Large intestine (tissue), 3 donors: ENCODE measurements at regions not wholly inside any gene's neighbourhood (a gene's known extent, or its start where the extent isn't known, plus 50 kb on each side); places are given as distances from the start of the nearest gene placed in this dataset.

Experiments used
- DNase-seq, 2 donors: peaks; one replicate each; pipeline versions ENCODE4 v3.0.0 to v3.0.0-alpha.2; 2013
- H3K27ac ChIP-seq: one replicate; pipeline ENCODE4 v1.5.1; 2013; ENCODE audit warnings: low read length
- H3K27me3 ChIP-seq: 2 replicates; pipeline ENCODE4 v1.6.1; 2013; ENCODE audit warnings: low read length; ENCODE audit not compliant: control insufficient read depth, insufficient read depth
- H3K36me3 ChIP-seq: 2 replicates; pipeline ENCODE4 v1.6.1; 2013; ENCODE audit warnings: low read length; ENCODE audit not compliant: control insufficient read depth, insufficient read depth
- H3K4me1 ChIP-seq: one replicate; pipeline ENCODE4 v1.6.1; 2013; ENCODE audit warnings: low read length; ENCODE audit not compliant: control insufficient read depth, insufficient read depth
- H3K4me3 ChIP-seq: one replicate; pipeline ENCODE4 v1.5.1; 2013; ENCODE audit warnings: low read length
- H3K9me3 ChIP-seq: one replicate; pipeline ENCODE4 v1.6.1; 2013; ENCODE audit warnings: mild to moderate bottlenecking, low read depth, low read length, moderate library complexity; ENCODE audit not compliant: control insufficient read depth
- WGBS: methylation state at CpG from one replicate; pipeline ENCODE4 v1.1.5; 2013; ENCODE audit warnings: low lambda C conversion rate; ENCODE audit not compliant: insufficient coverage; 5-methylcytosine and 5-hydroxymethylcytosine counted together

DNA sequence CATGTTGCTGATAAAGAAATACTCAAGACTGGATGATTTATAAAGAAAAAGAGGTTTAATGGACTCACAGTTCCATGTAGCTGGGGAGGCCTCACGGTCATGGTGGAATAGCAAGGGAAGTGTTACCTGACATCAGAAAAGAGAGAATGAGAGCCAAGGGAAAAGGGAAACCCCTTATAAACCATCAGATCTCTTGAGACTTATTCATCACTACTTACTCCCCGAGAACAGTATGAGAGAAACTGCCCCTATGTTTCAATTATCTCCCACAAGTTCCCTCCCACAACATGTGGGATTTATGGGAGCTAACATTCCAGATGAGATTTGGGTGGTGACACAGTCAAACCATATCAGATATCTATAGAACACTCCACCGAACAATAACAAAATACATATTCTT, 904.6 kb downstream of the PDCD6IP start:
- no peaks in the 10 kb centered on the region for H3K36me3 ChIP-seq
- H3K27ac ChIP-seq = no peak overlapping the region
- H3K4me1 ChIP-seq = no peaks in the 10 kb centered on the region
- 100% methylated on average over 1 of the region's 3 CpGs for WGBS
- DNase-seq = no peak
- no peaks in the 10 kb centered on the region for H3K27me3 ChIP-seq
- peaks cover 10% of the 10 kb centered on the region for H3K9me3 ChIP-seq
- H3K4me3 ChIP-seq = no peak overlapping the region

DNA sequence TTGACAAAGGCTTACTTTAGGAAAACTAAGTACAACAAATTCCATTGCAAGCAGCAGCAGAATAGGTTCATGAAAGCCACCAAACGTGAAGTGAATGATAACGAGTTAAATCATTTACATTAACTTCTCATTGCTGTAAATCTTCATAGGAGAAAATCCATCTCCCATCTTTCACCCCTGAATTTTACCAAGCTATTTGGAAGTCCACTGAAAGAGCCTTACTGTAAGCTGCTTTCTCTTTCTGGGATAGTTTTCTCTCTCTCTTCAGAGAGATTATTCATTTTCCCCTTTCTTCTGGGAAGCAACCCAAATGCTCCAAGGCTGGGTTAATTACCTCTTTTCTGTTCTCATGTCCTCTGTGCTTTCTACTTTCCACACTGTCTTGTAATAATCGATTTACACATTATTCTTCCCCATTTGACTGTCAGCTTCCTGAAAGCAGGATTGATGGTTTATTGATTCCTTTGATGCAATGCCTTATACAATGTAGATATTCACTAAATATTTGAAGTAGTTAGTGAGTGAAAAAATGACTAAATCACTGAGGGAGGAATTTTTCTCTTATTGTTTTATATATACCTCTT, 914.3 kb upstream of the ARPP21 start:
- no peaks in the 10 kb centered on the region for H3K36me3 ChIP-seq
- H3K4me1 ChIP-seq = no peaks in the 10 kb centered on the region

DNA sequence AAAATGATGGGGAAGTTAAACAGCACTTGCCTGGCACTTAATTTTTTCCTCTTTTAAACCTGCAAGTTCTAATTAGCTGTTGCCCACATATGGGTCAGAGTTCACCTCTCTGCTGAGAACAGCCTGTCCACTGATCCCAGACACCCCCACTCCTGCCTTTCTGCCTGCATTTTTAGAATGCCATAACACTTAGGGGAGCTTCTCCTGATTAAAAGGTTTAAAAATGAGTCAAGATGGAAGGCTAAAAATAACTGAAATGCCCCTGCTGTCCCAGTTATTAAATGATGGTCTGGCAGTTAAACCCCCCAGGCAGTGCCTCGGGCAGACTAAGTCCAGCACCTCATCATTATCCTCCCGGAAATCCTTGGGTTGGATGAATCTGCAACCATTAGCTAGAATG, 913.6 kb upstream of the ARPP21 start:
- 100% methylated on average over 2 of the region's 2 CpGs for WGBS
- DNase-seq = no peak
- Histone ChIP-seq H3K9me3 (peaks cover 5% of the 10 kb centered on the region), H3K4me3 (no peak overlapping the region), H3K27ac (no peak overlapping the region), H3K36me3 (no peaks in the 10 kb centered on the region), H3K27me3 (no peaks in the 10 kb centered on the region), H3K4me1 (no peaks in the 10 kb centered on the region)

More for the DNA sequence above, 914.3 kb upstream of the ARPP21 start:
- no peak overlapping the region for H3K4me3 ChIP-seq
- H3K27me3 ChIP-seq = no peaks in the 10 kb centered on the region
- H3K9me3 ChIP-seq = peaks cover 5% of the 10 kb centered on the region
- no peak for DNase-seq
- H3K27ac ChIP-seq = no peak overlapping the region
- 80% methylated on average over 1 of the region's 3 CpGs for WGBS

DNA sequence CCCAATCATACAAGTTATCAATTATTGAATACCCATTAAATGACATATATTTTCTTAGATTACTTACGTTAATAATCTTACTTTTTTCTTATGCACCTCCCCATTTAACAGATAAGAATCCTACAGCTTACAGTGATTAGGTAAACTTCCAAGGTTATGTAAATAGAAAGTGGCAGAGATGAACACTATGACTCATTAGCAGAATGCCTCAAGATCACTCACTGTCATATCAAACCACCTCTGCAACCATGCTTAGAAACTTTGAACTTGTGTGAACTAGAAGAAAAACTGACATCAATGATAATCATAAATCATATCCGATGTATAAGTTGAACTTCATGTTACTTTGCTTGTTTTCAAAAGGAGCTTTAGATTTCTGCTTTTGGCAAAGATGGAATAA, 911.6 kb upstream of the ARPP21 start:
- no peaks in the 10 kb centered on the region for H3K4me1 ChIP-seq
- no peaks in the 10 kb centered on the region for H3K27me3 ChIP-seq
- peaks cover 5% of the 10 kb centered on the region for H3K9me3 ChIP-seq
- DNase-seq = peak in 1 of 2 donors; percentile 4
- no peak overlapping the region for H3K27ac ChIP-seq
- 100% methylated on average over 1 of the region's 2 CpGs for WGBS
- no peaks in the 10 kb centered on the region for H3K36me3 ChIP-seq
- H3K4me3 ChIP-seq = no peak overlapping the region

DNA sequence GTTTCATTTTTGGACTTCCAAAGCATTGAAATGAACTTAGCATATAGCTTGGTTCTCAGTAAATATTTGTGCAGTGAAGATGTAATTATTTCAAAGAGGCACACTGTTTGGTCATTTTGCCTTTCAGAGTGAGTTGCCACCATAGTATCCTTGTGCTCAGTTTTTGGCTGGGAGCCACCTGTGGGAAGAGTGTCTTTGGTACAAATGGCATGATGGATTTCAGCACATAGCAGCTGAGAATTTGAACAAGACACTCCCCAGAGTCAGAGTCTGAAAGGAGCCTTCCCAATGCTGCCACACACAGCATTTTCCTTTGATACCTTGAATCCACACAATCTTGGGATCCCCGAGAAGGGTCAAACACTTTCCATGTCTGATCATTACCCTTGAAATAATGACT, 897.2 kb upstream of the ARPP21 start:
- no peaks in the 10 kb centered on the region for H3K27me3 ChIP-seq
- H3K4me1 ChIP-seq = no peaks in the 10 kb centered on the region
- H3K4me3 ChIP-seq = no peak overlapping the region
- DNase-seq = no peak
- H3K9me3 ChIP-seq = no peaks in the 10 kb centered on the region
- no peak overlapping the region for H3K27ac ChIP-seq
- H3K36me3 ChIP-seq = no peaks in the 10 kb centered on the region
- 100% methylated on average over 1 of the region's 1 CpG for WGBS

DNA sequence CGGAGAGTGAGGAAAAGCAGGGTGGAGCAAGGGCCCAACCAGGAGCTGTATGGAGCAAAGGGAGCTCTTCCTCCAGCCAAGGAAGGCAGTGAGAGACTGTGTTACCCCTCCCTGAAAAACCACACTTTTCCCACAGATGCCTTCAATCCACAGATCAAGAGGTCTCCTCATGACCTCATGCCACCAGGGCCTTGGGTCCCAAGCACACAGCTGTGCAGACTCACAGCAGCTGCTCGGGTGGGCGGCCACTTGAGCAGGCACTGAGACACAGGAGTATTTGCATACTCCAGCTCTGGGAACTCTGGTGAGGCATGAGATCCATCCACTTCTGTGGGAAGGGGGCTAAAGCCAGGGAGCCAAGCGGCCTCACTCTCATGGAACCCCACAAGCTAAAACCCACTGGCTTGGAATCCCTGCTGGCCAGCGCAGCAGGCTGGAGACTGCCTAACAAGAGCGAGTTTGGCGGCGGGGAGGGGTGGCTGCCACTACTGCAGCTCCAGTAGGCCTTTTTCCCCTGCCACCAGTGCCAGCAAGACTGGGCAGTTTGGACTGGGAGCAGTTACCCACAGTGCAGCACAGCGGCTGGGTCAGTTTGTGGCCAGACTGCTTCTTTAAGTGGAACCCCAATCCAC, 880.6 kb upstream of the ARPP21 start:
- H3K4me1 ChIP-seq = no peaks in the 10 kb centered on the region
- no peak for DNase-seq
- no peaks in the 10 kb centered on the region for H3K36me3 ChIP-seq
- H3K27ac ChIP-seq = no peak overlapping the region
- no CpG with 5 or more reads among the region's 9 CpGs for WGBS
- H3K9me3 ChIP-seq = no peaks in the 10 kb centered on the region
- H3K27me3 ChIP-seq = no peaks in the 10 kb centered on the region
- H3K4me3 ChIP-seq = no peak overlapping the region

DNA sequence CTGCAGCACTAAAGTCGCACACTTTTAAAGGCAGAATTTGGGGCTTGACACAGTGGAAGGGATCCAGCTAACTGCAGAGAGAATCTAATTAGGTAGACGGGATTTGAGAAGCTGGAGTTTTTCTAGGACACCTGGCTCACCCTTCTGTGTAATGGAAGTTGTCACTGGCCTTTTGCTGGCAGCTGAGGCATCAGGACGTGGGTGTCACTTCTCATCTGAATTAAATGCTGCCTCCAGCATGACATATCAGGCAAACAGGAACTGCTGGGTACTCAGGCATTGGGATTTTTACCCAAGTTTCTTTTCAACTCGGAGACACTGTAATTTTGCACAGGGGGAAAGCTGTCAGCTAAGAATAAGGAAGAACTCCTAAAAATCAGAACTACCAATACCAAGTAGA, 861.9 kb upstream of the ARPP21 start:
- no peaks in the 10 kb centered on the region for H3K4me1 ChIP-seq
- DNase-seq = no peak
- no peak overlapping the region for H3K4me3 ChIP-seq
- H3K27ac ChIP-seq = no peak overlapping the region
- H3K27me3 ChIP-seq = no peaks in the 10 kb centered on the region
- H3K9me3 ChIP-seq = no peaks in the 10 kb centered on the region
- WGBS = 100% methylated on average over 1 of the region's 4 CpGs
- H3K36me3 ChIP-seq = no peaks in the 10 kb centered on the region

DNA sequence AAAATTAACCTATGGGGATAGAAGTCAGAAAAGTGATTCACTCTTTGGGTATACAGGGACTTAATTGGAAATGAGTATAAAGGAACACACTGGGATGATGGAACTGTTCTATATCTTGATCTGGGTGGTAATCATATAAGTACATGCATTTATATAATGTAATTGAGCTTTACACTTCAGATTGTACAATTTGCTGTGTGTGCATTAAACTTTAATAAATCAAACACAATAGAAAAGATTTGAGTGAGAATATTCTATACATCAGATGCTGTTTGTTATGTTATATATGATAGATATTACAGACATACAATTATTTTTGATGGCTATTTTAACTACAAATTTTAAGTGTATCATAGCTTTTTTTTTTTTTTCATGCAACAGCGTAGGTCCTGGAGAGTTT, 860.2 kb upstream of the ARPP21 start:
- Histone ChIP-seq H3K27me3 (no peaks in the 10 kb centered on the region), H3K4me3 (no peak overlapping the region), H3K36me3 (no peaks in the 10 kb centered on the region), H3K9me3 (no peaks in the 10 kb centered on the region), H3K27ac (no peak overlapping the region), H3K4me1 (no peaks in the 10 kb centered on the region)
- WGBS = no CpG with 5 or more reads among the region's 1 CpG
- DNase-seq = no peak

DNA sequence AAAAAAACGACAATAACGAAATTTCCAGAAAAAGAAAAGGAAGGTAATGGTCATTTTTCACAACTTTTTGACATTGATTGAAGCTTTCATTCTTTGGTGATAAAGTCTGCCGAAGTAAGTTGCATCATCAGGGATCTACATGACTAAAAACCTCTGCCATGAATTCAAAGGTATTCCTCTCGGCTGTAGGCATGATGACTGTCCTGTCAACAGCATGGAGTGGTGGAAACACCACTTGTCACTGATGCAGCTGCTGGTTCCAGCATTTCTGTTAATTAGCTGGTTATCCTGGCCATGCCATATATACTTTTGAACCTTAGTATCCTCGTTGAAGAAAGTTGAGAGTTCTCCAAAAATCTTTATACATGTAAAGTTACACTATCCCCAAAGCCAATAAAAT, 859.0 kb upstream of the ARPP21 start:
- Histone ChIP-seq H3K9me3 (no peaks in the 10 kb centered on the region), H3K27ac (no peak overlapping the region), H3K4me1 (no peaks in the 10 kb centered on the region), H3K36me3 (no peaks in the 10 kb centered on the region), H3K4me3 (no peak overlapping the region), H3K27me3 (no peaks in the 10 kb centered on the region)
- DNase-seq = no peak
- WGBS = 60% methylated on average over 2 of the region's 5 CpGs

DNA sequence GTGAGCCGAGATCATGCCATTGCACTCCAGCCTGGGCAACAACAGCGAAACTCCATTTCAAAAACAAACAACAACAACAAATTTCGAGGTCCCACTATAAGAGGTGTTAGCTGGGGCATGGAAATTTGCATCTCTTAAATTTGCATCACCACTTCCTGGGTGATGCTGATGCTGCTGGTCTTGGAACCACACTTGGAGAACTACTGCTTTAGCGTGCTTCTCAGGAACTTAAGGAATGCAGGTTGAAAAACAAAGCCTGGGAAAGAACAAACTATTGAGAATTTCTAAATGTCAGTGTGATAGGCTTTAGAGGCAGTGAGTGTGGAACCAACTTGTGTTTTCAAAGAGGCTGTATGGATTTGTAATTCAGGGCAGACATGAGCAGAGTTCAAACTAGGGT, 858.4 kb upstream of the ARPP21 start:
- DNase-seq = no peak

DNA sequence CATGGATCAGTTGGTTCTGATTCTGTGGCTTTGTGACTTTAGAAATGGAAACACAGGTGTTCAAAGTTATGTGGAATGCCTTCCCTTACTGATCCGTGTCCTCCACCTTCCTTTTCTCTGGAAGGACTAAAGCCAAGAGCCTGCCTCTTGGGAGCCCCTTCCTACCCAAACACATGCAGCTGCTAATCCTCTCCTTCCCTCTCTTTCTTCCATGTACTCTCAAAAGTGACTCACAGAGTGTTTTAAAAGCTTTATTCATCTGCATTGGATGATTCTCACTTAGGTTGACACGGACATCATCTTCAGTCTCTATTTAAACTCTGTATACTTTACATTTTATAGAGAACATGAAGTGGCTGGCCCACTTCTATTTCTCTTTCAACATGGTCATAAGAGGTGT, 856.5 kb upstream of the ARPP21 start:
- H3K4me1 ChIP-seq = no peaks in the 10 kb centered on the region
- no peaks in the 10 kb centered on the region for H3K9me3 ChIP-seq
- 100% methylated on average over 1 of the region's 2 CpGs for WGBS
- DNase-seq = no peak
- no peaks in the 10 kb centered on the region for H3K27me3 ChIP-seq
- no peaks in the 10 kb centered on the region for H3K36me3 ChIP-seq
- H3K27ac ChIP-seq = no peak overlapping the region
- H3K4me3 ChIP-seq = no peak overlapping the region

More for the DNA sequence above, 858.4 kb upstream of the ARPP21 start:
- 40% methylated on average over 1 of the region's 4 CpGs for WGBS
- Histone ChIP-seq H3K9me3 (no peaks in the 10 kb centered on the region), H3K27ac (no peak overlapping the region), H3K36me3 (no peaks in the 10 kb centered on the region), H3K27me3 (no peaks in the 10 kb centered on the region), H3K4me1 (no peaks in the 10 kb centered on the region), H3K4me3 (no peak overlapping the region)
